Breast epithelium (tissue), 3 donors: ENCODE measurements at regions not wholly inside any gene's neighbourhood (a gene's known extent, or its start where the extent isn't known, plus 50 kb on each side); places are given as distances from the start of the nearest gene placed in this dataset.

Experiments used
- CTCF ChIP-seq, 3 donors: fragments of 450-650 bp; IDR thresholded peaks; one replicate each; pipeline ENCODE4 v1.5.1; 2016 to 2017; ENCODE audit warnings: antibody characterized with exemption in 3 of 3, mild to moderate bottlenecking in 3 of 3, moderate library complexity in 3 of 3
- POLR2A ChIP-seq: fragments of 450-650 bp; IDR thresholded peaks from one replicate; pipeline ENCODE4 v1.6.1; 2016; ENCODE audit warnings: antibody characterized with exemption, mild to moderate bottlenecking, moderate library complexity

GRCh38 chr4:162610116-162610515 lies 446.3 kb upstream of the FSTL5 start:
- no peak for TF ChIP-seq POLR2A
- no peak for TF ChIP-seq CTCF (IDR thresholded peaks at IDR 0.05)
